ENCODE measurements at regions not wholly inside any gene's neighbourhood (a gene's known extent, or its start where the extent isn't known, plus 50 kb on each side); places are given as distances from the start of the nearest gene placed in this dataset.

GRCh38 chr2:103230796-103231195, 469.0 kb downstream of the TMEM182 start:
- H3K27ac ChIP-seq (ENCODE audit: insufficient read depth, low read depth, low read length) = no peak overlapping the region
- no peak for FAIRE-seq
- no peak overlapping the region for H3K4me3 ChIP-seq (replicated peaks in 1 of 3; ENCODE audit: insufficient read depth in 1 of 3, low read depth in 1 of 3, low read length in 3 of 3)
- no peaks in the 10 kb centered on the region for H3K27me3 ChIP-seq (ENCODE audit: control insufficient read depth in 2 of 2, insufficient read depth in 2 of 2, low read length in 2 of 2)
- POLR2A ChIA-PET = no interaction called here
- H3K4me1 ChIP-seq (ENCODE audit: control insufficient read depth, extremely low read depth, insufficient read depth, low read length) = no peaks in the 10 kb centered on the region
- H3K9me1 ChIP-seq (replicated peaks; ENCODE audit: control insufficient read depth, extremely low read depth, insufficient read depth, low read length) = no peaks in the 10 kb centered on the region
- no peak overlapping the region for H3K9ac ChIP-seq (replicated peaks; ENCODE audit: extremely low read depth, insufficient read depth, low read length)
- dilution Hi-C loops (cut with MboI; ENCODE audit: extremely low pct_ligation_motif_present, low sequenced_read_pairs) (no loop called here), intact Hi-C loops (cut with micrococcal nuclease) (no loop called here)
- BruUV-seq (replicated peaks) = no TSS peak
- CTCF ChIA-PET = no interaction called here
- DNase-seq (ENCODE audit: low read depth, low spot score) = no peak
- no peak overlapping the region for H3K4me2 ChIP-seq (ENCODE audit: insufficient read depth, low read length)
- H3K79me2 ChIP-seq (ENCODE audit: control insufficient read depth, insufficient read depth, low read length) = no peaks in the 10 kb centered on the region
- H2AFZ ChIP-seq (ENCODE audit: low read depth, low read length) = no peak overlapping the region
- H3K36me3 ChIP-seq (ENCODE audit: control insufficient read depth in 2 of 2, extremely low read depth in 1 of 2, insufficient read depth in 2 of 2, low read length in 2 of 2) = no peaks in the 10 kb centered on the region
- peaks cover 1% of the 10 kb centered on the region for H3K9me3 ChIP-seq (replicated peaks; ENCODE audit: control insufficient read depth, insufficient read depth, low read length)
- H4K20me1 ChIP-seq (replicated peaks; ENCODE audit: control insufficient read depth, extremely low read depth, insufficient read depth, low read length) = no peaks in the 10 kb centered on the region
- no peak for TF ChIP-seq FOS (IDR thresholded peaks at IDR 0.05; ENCODE audit: borderline replicate concordance, insufficient read depth, low read length)
- TF ChIP-seq POLR2A (IDR thresholded peaks at IDR 0.05; ENCODE audit: low read depth, low read length) = no peak

GRCh38 chr2:103232865-103233264, 471.0 kb downstream of the TMEM182 start:
- dilution Hi-C loops (cut with MboI; ENCODE audit: extremely low pct_ligation_motif_present, low sequenced_read_pairs) = no loop called here

More at GRCh38 chr2:103232865-103233264, 471.0 kb downstream of the TMEM182 start:
- ChIA-PET CTCF (no interaction called here), POLR2A (no interaction called here)
- intact Hi-C loops (cut with micrococcal nuclease) = no loop called here
- Histone ChIP-seq H3K27ac (ENCODE audit: insufficient read depth, low read depth, low read length) (no peak overlapping the region), H3K4me2 (ENCODE audit: insufficient read depth, low read length) (no peak overlapping the region), H2AFZ (ENCODE audit: low read depth, low read length) (no peak overlapping the region), H3K36me3 (ENCODE audit: control insufficient read depth in 2 of 2, extremely low read depth in 1 of 2, insufficient read depth in 2 of 2, low read length in 2 of 2) (no peaks in the 10 kb centered on the region), H3K9me1 (replicated peaks; ENCODE audit: control insufficient read depth, extremely low read depth, insufficient read depth, low read length) (no peaks in the 10 kb centered on the region), H3K9ac (replicated peaks; ENCODE audit: extremely low read depth, insufficient read depth, low read length) (no peak overlapping the region), H3K4me3 (replicated peaks in 1 of 3; ENCODE audit: insufficient read depth in 1 of 3, low read depth in 1 of 3, low read length in 3 of 3) (no peak overlapping the region), H3K79me2 (ENCODE audit: control insufficient read depth, insufficient read depth, low read length) (no peaks in the 10 kb centered on the region), H3K9me3 (replicated peaks; ENCODE audit: control insufficient read depth, insufficient read depth, low read length) (peaks cover 5% of the 10 kb centered on the region), H3K27me3 (ENCODE audit: control insufficient read depth in 2 of 2, insufficient read depth in 2 of 2, low read length in 2 of 2) (no peaks in the 10 kb centered on the region), H3K4me1 (ENCODE audit: control insufficient read depth, extremely low read depth, insufficient read depth, low read length) (no peaks in the 10 kb centered on the region), H4K20me1 (replicated peaks; ENCODE audit: control insufficient read depth, extremely low read depth, insufficient read depth, low read length) (no peaks in the 10 kb centered on the region)
- BruUV-seq (replicated peaks) = no TSS peak
- TF ChIP-seq GATA2 (IDR thresholded peaks at IDR 0.05; ENCODE audit: insufficient read depth, insufficient read length, low read depth, low read length) (no peak), CTCF (IDR thresholded peaks at IDR 0.05; ENCODE audit: extremely low read depth in 1 of 2, insufficient read depth in 1 of 2, low read depth in 1 of 2, low read length in 2 of 2) (no peak), MYC (IDR thresholded peaks at IDR 0.05; ENCODE audit: low read depth, low read length) (no peak), EZH2 (IDR thresholded peaks at IDR 0.05; ENCODE audit: borderline replicate concordance, low read depth, low read length, severe bottlenecking) (no peak), JUN (IDR thresholded peaks at IDR 0.05; ENCODE audit: borderline replicate concordance, insufficient read depth, insufficient read length, low read depth) (no peak), FOS (IDR thresholded peaks at IDR 0.05; ENCODE audit: borderline replicate concordance, insufficient read depth, low read length) (no peak)
- no peak for FAIRE-seq
- DNase-seq (ENCODE audit: low read depth, low spot score) = no peak

Measured in endothelial cell of umbilical vein (primary cell).